ENCODE measurements at regions not wholly inside any gene's neighbourhood (a gene's known extent, or its start where the extent isn't known, plus 50 kb on each side); places are given as distances from the start of the nearest gene placed in this dataset.

- no peak for DNase-seq (ENCODE audit: low spot score)
- no peak for TF ChIP-seq CTCF (IDR thresholded peaks at IDR 0.05; ENCODE audit: extremely low read depth, missing control alignments)
Observed at GRCh38 chr7:119377861-119378260, 895.1 kb upstream of the KCND2 start.

- TF ChIP-seq CTCF (IDR thresholded peaks at IDR 0.05; ENCODE audit: extremely low read depth, missing control alignments): no peak
- no peak for DNase-seq (ENCODE audit: low spot score)
Observed at GRCh38 chr7:119382726-119383125, 890.2 kb upstream of the KCND2 start.

GRCh38 chr7:119395024-119395423, 878.0 kb upstream of the KCND2 start:
- TF ChIP-seq CTCF (IDR thresholded peaks at IDR 0.05; ENCODE audit: extremely low read depth, missing control alignments): no peak
- DNase-seq (ENCODE audit: low spot score): no peak

- DNase-seq (ENCODE audit: low spot score): no peak
- no peak for TF ChIP-seq CTCF (IDR thresholded peaks at IDR 0.05; ENCODE audit: extremely low read depth, missing control alignments)
Observed at GRCh38 chr7:119397156-119397555, 875.8 kb upstream of the KCND2 start.

GRCh38 chr7:119408596-119408995, 864.4 kb upstream of the KCND2 start:
- no peak for DNase-seq (ENCODE audit: low spot score)
- TF ChIP-seq CTCF (IDR thresholded peaks at IDR 0.05; ENCODE audit: extremely low read depth, missing control alignments): no peak

GRCh38 chr7:119413314-119413805, 859.6 kb upstream of the KCND2 start:
- DNase-seq (ENCODE audit: low spot score): no peak
- TF ChIP-seq CTCF (IDR thresholded peaks at IDR 0.05; ENCODE audit: extremely low read depth, missing control alignments): no peak

- TF ChIP-seq CTCF (IDR thresholded peaks at IDR 0.05; ENCODE audit: extremely low read depth, missing control alignments): no peak
- no peak for DNase-seq (ENCODE audit: low spot score)
Observed at GRCh38 chr7:119415682-119416081, 857.3 kb upstream of the KCND2 start.
